22Rv1 (cell line): ENCODE measurements at regions not wholly inside any gene's neighbourhood (a gene's known extent, or its start where the extent isn't known, plus 50 kb on each side); places are given as distances from the start of the nearest gene placed in this dataset.

Experiments
- H3K27ac ChIP-seq: fragments of 450-650 bp; 2 replicates; pipeline ENCODE4 v1.5.1; 2017
- ZFX ChIP-seq: fragments of 450-650 bp; IDR thresholded peaks from 2 replicates; pipeline ENCODE4 v1.6.1; 2017; ENCODE audit warnings: antibody characterized with exemption, borderline replicate concordance
- TF ChIP-seq, protein P1 (sequence below): fragments of 450-650 bp; IDR thresholded peaks from 2 replicates; pipeline ENCODE4 v1.5.1; 2017; ENCODE audit warnings: mild to moderate bottlenecking

DNA sequence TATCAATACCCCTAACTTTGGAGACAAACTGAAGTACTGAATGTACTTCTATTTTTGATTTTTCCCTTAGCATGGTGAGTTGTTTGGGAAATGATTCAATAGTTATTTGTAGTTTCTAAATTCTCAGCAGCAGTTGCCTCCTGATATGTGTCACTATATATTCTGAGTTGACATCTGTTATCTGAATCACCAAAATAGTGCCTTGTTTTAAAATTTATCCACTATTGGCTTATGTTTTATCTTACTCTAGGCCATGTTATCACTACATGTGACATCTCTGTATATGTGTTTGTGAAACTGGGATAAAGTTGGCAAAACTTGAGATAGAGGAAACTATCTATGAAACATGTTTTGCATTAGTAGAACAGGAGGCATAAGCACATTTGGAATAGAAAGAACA lies 317.6 kb downstream of the TLE4 start:
- no peak overlapping the region for H3K27ac ChIP-seq
- TF ChIP-seq, protein P1, sequence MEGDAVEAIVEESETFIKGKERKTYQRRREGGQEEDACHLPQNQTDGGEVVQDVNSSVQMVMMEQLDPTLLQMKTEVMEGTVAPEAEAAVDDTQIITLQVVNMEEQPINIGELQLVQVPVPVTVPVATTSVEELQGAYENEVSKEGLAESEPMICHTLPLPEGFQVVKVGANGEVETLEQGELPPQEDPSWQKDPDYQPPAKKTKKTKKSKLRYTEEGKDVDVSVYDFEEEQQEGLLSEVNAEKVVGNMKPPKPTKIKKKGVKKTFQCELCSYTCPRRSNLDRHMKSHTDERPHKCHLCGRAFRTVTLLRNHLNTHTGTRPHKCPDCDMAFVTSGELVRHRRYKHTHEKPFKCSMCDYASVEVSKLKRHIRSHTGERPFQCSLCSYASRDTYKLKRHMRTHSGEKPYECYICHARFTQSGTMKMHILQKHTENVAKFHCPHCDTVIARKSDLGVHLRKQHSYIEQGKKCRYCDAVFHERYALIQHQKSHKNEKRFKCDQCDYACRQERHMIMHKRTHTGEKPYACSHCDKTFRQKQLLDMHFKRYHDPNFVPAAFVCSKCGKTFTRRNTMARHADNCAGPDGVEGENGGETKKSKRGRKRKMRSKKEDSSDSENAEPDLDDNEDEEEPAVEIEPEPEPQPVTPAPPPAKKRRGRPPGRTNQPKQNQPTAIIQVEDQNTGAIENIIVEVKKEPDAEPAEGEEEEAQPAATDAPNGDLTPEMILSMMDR: no peak
- no peak for TF ChIP-seq ZFX

DNA sequence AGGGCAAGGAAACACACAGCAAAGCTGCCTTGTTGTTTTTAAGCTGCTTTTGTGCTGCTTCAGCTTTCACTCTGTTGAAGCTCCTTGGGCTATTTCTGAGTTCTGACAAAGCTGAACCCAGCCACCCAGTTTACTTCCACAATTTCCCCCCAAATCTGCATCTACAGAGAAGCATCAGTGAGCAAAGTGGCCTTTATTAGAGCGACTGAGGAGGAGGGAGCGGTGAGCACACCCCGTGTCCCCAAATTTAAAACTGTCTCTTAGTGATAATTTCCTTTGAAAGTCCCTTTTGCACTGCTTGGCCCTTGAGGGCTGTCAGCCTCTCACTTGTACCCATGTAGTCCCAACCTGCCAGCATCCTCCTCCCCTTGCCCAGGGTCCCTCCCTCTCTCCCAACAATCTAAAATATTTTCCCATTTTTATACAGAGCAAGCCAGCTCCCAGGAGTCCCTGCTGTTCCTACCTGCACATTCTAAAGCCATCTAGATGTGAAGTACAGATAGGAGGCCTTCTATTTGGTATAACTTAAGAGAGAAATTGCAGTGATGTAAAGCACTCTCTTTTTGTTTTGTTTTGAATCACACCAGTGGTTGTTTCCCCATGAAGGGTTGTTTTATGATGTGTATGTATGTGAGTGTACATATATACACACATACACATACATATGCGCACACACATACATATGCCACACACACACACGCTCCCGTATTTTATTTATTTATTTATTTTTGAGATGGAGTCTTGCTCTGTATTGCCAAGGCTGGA lies 313.5 kb downstream of the TLE4 start:
- TF ChIP-seq, protein P1: no peak
- no peak for TF ChIP-seq ZFX
- no peak overlapping the region for H3K27ac ChIP-seq

DNA sequence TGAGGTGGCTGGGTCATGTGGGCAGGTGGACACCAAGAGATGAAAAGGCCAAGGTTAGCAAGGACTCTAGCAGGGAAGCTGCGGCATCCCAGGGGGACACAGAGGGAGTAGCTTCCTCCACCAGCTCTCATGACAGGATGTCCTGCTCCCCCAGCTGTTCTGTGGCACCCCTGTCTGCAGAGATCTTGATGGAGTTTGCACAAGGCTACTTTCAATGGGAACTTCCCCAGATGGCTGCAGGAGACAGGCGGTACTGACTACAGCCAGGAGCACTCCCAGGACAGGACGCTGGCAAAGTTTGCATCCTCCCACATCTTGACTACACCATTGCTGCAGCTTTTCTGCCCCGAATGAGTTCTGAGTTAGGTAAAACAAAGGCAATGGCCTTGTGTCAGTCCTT lies 312.8 kb downstream of the TLE4 start:
- TF ChIP-seq, protein P1: no peak
- no peak for TF ChIP-seq ZFX
- no peak overlapping the region for H3K27ac ChIP-seq

DNA sequence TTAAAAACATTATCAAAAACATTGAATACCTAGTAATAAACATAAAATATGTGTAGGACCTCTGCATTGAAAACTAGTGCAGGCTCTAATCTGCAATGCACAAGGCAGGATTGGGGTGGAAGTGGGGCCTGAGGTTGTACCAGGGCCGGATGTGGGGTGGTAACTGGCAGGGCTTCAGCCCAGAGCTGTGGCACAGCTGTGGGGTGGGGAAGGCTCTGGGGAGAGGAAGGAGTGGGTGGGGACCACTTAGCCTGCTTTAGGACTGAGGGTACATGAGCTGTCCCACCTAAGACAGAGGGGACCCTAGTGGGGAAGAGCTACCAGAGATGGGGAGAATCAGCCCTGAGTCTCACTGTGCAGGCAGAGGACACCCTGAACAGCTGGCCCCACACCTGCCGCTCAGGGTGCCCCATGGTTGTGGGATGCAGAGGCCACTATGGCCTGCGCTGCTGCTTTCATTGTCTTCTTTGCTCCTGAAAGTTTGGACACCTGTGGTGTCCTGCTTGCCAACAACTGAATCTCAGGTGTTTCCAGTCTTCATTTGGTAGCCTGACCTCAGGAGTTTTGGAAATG lies 311.4 kb downstream of the TLE4 start:
- no peak overlapping the region for H3K27ac ChIP-seq
- TF ChIP-seq, protein P1: no peak
- no peak for TF ChIP-seq ZFX

DNA sequence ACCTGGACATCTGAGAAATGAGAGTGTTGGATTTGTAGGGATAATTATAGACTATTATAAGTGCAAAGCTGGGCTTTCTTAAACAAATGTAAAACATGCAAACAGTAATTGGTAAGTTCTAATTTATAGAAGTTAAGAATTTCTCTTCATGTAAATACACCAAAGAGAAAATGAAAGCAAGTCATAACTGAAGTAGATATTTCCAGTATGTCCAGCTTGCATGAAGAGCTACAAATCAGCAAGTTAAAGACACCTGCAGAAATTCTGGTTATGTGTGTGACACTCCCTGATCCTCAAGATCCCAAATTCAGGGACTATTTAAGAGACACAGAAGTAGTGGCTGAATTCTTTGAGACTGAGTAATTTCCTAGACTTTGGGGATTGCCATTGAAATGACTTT lies 308.9 kb downstream of the TLE4 start:
- TF ChIP-seq, protein P1: no peak
- TF ChIP-seq ZFX: no peak
- no peak overlapping the region for H3K27ac ChIP-seq

DNA sequence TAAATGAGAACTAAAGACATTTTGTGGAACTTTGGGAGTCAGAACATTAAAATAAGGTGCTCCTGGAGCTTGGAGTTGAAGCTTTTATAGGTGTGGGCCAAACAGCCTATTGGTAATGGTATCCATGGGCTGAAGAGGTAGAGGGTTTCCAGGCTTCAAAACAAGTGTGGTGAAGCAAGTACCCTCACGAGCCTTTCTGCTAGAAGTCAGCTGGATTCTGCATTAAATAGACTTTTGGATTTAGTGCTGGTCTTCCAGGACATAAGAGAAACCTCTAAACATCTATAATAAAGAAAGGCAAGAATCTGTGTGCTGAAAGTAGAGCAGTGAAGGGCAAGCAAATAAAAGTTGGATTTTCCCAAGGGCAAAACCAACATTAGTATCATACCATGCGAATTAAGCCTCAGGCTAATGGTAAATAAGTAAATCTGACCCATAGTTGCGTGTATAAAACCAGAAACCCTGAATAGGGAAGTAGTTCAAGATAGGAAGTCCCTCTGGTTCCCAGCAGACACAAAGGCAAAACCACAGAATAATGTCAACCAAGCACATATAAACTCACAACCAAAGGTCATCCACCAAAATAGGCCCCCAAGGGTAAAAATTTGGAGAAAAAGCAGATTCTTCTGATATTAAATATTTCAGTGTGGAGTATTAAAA lies 306.3 kb downstream of the TLE4 start:
- no peak for TF ChIP-seq ZFX
- TF ChIP-seq, protein P1: no peak

DNA sequence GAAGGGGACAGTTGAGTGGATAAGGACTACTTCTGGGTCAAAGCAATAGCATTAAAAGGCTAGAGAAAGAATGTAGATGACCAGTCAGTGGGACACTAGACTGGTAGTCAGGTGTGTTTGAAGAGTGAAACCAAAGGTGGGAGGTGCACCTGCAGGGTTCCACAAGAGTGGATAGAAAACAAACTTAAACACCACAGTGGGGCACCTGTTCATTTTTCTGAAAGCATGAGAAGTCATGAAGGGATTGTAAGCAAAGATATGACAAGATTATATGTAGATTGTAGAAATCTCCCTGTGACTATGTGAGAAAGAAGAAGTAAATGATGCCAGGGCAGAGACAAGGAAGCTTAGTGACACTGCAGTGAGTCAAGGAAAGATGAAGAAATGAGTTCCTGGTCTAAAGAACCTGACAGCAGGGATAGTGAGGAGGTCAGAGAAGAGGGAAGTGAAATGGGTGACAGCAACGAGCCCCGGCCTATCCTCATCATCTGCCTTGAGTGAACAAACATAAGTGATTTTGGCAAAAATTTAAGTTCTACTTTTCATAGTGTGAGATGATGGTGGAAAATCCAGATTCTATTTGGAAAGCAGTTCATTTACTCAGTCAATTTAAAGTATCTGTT lies 296.9 kb downstream of the TLE4 start:
- TF ChIP-seq, protein P1: no peak
- TF ChIP-seq ZFX: no peak
- no peak overlapping the region for H3K27ac ChIP-seq

More for the DNA sequence above, 306.3 kb downstream of the TLE4 start:
- no peak overlapping the region for H3K27ac ChIP-seq
